Fibroblast of the aortic adventitia (primary cell): ENCODE measurements at regions not wholly inside any gene's neighbourhood (a gene's known extent, or its start where the extent isn't known, plus 50 kb on each side); places are given as distances from the start of the nearest gene placed in this dataset.

Source experiments
- DNase-seq: peaks from one replicate; pipeline ENCODE4 v3.0.0-alpha.2; 2010; ENCODE audit warnings: low read depth
- H3K4me3 ChIP-seq: 2 replicates; pipeline ENCODE4 v1.5.1; 2011; ENCODE audit warnings: low read depth, mild to moderate bottlenecking, control low read depth, low read length, moderate library complexity
- TF ChIP-seq, protein P1 (sequence below): IDR thresholded peaks from 2 replicates; pipeline ENCODE4 v1.5.1; 2011; ENCODE audit warnings: mild to moderate bottlenecking, low read length, control low read depth, inconsistent platforms; ENCODE audit not compliant: insufficient read depth

DNA sequence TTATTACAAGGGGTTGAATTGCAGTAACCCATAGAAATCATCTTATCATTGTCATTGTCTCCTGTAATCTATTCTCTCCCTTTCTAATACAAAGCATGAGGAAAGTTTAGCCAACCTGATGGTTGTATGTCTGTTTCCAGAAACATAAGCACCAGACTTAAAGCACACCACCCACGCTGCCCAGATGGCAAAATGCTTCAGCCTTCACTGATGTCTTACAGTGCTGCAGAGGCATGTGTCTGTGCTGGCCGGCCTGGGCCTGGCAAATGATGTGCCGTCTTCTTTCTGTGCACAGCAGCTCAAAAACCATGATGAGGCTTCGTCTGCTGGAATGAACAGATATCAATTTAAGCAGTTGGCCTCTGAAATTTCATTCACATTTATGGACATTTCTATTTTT, 443.0 kb upstream of the RGPD4 start:
- DNase-seq, result no peak
- TF ChIP-seq, protein P1, sequence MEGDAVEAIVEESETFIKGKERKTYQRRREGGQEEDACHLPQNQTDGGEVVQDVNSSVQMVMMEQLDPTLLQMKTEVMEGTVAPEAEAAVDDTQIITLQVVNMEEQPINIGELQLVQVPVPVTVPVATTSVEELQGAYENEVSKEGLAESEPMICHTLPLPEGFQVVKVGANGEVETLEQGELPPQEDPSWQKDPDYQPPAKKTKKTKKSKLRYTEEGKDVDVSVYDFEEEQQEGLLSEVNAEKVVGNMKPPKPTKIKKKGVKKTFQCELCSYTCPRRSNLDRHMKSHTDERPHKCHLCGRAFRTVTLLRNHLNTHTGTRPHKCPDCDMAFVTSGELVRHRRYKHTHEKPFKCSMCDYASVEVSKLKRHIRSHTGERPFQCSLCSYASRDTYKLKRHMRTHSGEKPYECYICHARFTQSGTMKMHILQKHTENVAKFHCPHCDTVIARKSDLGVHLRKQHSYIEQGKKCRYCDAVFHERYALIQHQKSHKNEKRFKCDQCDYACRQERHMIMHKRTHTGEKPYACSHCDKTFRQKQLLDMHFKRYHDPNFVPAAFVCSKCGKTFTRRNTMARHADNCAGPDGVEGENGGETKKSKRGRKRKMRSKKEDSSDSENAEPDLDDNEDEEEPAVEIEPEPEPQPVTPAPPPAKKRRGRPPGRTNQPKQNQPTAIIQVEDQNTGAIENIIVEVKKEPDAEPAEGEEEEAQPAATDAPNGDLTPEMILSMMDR, result no peak
- H3K4me3 ChIP-seq, result no peak overlapping the region

DNA sequence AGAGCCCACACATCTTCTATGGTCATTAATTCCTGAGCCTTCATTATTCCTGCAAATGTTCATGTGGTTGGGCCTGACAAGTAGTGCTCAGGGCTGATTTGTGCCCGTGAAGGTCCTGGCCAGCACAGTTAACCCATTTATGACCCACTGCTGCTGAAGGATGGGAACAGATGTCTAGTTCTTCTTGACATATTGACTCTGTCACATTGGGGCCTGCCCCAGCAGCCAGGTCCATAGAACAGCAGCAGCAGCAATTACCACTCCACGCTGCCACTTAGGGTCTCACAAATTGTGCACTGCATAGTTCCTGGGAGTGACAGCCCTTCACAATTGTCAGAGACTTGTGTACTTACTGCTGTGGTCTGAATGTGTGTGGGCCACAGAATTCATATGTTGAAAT, 442.3 kb upstream of the RGPD4 start:
- no peak for DNase-seq
- TF ChIP-seq, protein P1, result no peak
- no peak overlapping the region for H3K4me3 ChIP-seq

DNA sequence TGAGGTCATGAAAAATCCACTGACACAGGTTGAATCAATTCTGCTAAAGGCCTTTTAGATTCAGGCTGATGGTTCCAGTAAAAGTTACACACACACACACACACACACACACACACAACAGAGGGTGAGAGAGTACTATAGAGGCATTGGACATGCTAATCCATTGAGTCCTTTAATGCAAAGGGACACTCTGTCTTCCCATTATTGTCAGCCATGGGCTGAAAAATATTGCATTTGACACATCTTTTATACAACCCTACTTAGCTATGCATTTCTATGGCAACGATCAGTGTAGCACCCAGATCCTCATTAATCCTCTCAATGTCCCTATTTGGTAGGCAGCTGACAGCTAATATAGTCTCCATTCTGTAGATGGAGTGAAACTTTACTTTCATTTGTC, 440.8 kb upstream of the RGPD4 start:
- no peak overlapping the region for H3K4me3 ChIP-seq
- no peak for DNase-seq
- TF ChIP-seq, protein P1, result no peak

DNA sequence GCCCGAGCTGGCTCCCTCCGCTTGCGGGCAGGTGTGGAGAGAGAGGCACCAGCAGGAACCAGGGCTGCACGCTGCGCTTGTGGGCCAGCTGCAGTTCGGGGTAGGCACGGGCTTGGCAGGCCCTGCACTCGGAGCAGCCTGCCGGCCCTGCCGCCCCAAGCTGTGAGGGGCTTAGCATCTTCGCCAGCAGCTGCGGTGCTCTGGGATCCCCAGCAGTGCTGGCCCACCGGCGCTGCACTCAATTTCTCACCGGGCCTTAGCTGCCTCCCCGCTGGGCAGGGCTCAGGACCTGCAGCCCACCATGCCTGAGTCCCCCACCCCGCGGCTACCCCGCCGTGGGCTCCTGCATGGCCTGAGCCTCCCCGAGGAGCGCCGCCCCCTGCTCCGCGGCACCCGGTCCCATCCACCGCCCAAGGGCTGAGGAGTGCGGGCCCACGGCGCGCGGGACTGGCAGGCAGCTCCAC, 434.4 kb upstream of the RGPD4 start:
- DNase-seq, result no peak
- TF ChIP-seq, protein P1, result no peak
- no peak overlapping the region for H3K4me3 ChIP-seq

DNA sequence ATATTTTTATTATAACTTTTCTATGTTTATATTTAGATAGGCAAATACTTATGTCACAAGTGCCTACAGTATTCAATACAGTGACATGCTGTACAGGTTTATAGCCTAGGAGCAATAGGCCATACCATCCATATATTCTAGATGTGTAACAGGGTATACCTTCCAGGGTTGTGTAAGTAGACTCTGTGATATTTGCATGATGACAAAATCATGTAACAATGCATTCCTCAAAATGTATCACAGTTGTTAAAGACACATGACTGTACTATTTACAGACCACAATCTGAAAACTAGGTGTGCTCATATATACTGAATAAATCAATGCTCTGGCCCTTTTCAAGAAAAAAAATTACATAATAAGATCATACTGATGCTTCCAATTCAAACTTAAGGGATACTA, 433.2 kb upstream of the RGPD4 start:
- DNase-seq, result no peak
- H3K4me3 ChIP-seq, result no peak overlapping the region
- TF ChIP-seq, protein P1, result no peak

DNA sequence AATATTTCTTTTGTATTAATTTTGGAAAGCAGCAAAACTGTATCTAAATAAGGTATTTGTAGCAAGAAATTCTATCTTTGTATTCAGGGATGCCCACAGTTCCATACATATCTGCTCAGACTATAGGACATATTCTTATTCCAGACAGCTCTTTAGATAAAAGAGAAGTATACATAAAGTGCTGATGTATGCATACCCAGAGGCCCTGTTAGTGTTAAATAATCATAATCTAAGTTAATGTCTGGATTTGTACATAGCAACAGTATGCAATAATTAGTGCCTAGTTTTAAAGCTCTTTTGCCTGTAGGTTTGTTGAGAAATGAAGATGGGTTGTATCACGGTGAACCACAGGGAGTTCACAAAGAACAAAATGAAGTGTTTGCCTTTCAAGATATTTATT, 428.0 kb upstream of the RGPD4 start:
- H3K4me3 ChIP-seq, result no peak overlapping the region
- TF ChIP-seq, protein P1, result no peak
- no peak for DNase-seq

DNA sequence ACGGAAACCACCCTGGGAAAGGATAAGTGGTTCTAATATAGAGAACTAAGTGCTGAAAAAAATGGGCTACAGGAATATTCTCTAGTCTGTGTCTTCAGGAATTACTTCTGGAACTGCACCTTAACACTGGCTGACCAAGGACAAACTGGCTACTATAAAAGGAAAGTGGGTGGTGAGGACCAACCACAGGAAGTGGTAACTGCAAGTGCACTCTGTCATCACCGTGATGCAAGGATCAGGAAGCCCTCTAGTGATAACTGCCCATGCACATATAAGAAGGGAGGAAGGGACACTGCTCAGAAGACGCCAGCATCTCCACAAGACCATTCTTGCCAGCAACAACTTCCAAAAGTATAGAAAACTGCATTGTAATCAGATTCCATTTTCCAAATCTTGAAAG, 424.4 kb upstream of the RGPD4 start:
- no peak overlapping the region for H3K4me3 ChIP-seq
- TF ChIP-seq, protein P1, result no peak
- DNase-seq, result no peak
